Naive thymus-derived CD4-positive, alpha-beta T cell (primary cell): ENCODE measurements at regions not wholly inside any gene's neighbourhood (a gene's known extent, or its start where the extent isn't known, plus 50 kb on each side); places are given as distances from the start of the nearest gene placed in this dataset.

Experiments
- ATAC-seq: fragments of 150-1000 bp; cut with Tn5 transposase; 2 replicates; pipeline ENCODE4 v1.10.0; 2021; ENCODE audit warnings: mild to moderate bottlenecking, moderate library complexity
- CTCF ChIA-PET: fragments of 350-600 bp; sonication (Branson Sonifier 250); formaldehyde crosslinking; loops from one replicate; lab custom pipeline; 2021; ENCODE audit warnings: antibody characterized with exemption; lab: Charles Lee
- POLR2A ChIA-PET: fragments of 350-600 bp; sonication (Branson Sonifier 250); formaldehyde crosslinking; loops from one replicate; lab custom pipeline; 2021; ENCODE audit warnings: antibody characterized with exemption, inconsistent platforms; lab: Charles Lee
- DNase-seq, 9 donors: peaks; one replicate each; pipeline versions ENCODE4 v3.0.0 to v3.0.0-alpha.2; 2020 to 2022; ENCODE audit warnings: mixed read lengths in 1 of 9
- H3K27ac ChIP-seq: one replicate; pipeline ENCODE4 v1.7.0; 2013; ENCODE audit warnings: mild to moderate bottlenecking, low read depth, low read length, moderate library complexity
- H3K27me3 ChIP-seq, 2 donors: one replicate each; pipeline ENCODE4 v1.7.0; 2013; ENCODE audit warnings: low read length in 2 of 2, mild to moderate bottlenecking in 2 of 2, moderate library complexity in 2 of 2; ENCODE audit not compliant: control insufficient read depth in 2 of 2, insufficient read depth in 2 of 2
- H3K36me3 ChIP-seq, 3 experiments: 1 replicate in 2 of 3; 2 replicates in 1 of 3; pipeline ENCODE4 v1.7.0; 2013; ENCODE audit warnings: low read length in 3 of 3, mild to moderate bottlenecking in 3 of 3, moderate library complexity in 1 of 3; ENCODE audit not compliant: insufficient read depth in 3 of 3, control insufficient read depth in 2 of 3
- H3K4me1 ChIP-seq, 2 donors: one replicate each; pipeline ENCODE4 v1.7.0; 2013; ENCODE audit warnings: low read length in 2 of 2, mild to moderate bottlenecking in 2 of 2, moderate library complexity in 1 of 2; ENCODE audit not compliant: control insufficient read depth in 2 of 2, insufficient read depth in 2 of 2
- H3K4me3 ChIP-seq: 2 replicates; pipeline ENCODE4 v1.7.0; 2013; ENCODE audit warnings: mild to moderate bottlenecking, low read length
- H3K9me3 ChIP-seq, 3 experiments: 1 replicate in 2 of 3; 2 replicates in 1 of 3; pipeline ENCODE4 v1.7.0; 2013; ENCODE audit warnings: low read length in 3 of 3; ENCODE audit not compliant: control insufficient read depth in 2 of 3
- H3K27ac Mint-ChIP-seq, 9 donors: one replicate each; pipeline ENCODE4 v1.8.0; 2020 to 2022; ENCODE audit warnings: mixed read lengths in 9 of 9, mild to moderate bottlenecking in 8 of 9, moderate library complexity in 5 of 9, inconsistent platforms in 2 of 9
- H3K27me3 Mint-ChIP-seq, 5 donors: one replicate each; pipeline ENCODE4 v1.8.0; 2021 to 2022; ENCODE audit warnings: mixed read lengths in 5 of 5, mild to moderate bottlenecking in 1 of 5
- H3K36me3 Mint-ChIP-seq, 5 donors: one replicate each; pipeline ENCODE4 v1.8.0; 2020 to 2022; ENCODE audit warnings: mixed read lengths in 5 of 5, mild to moderate bottlenecking in 3 of 5, inconsistent platforms in 1 of 5
- H3K4me1 Mint-ChIP-seq, 7 donors: one replicate each; pipeline ENCODE4 v1.8.0; 2020 to 2022; ENCODE audit warnings: mixed read lengths in 7 of 7, mild to moderate bottlenecking in 3 of 7, inconsistent platforms in 1 of 7
- H3K4me3 Mint-ChIP-seq, 10 donors: one replicate each; pipeline ENCODE4 v1.8.0; 2020 to 2022; ENCODE audit warnings: mild to moderate bottlenecking in 10 of 10, mixed read lengths in 10 of 10, moderate library complexity in 6 of 10, inconsistent platforms in 2 of 10
- H3K9me3 Mint-ChIP-seq, 11 donors: one replicate each; pipeline ENCODE4 v1.8.0; 2020 to 2022; ENCODE audit warnings: mixed read lengths in 11 of 11, mild to moderate bottlenecking in 4 of 11, inconsistent platforms in 1 of 11, moderate library complexity in 1 of 11
- intact Hi-C, 2 donors: fragments of 100-400 bp; cut with micrococcal nuclease; formaldehyde crosslinking; loops; one replicate each; pipeline ENCODE4 v1.15.1; 2023

DNA sequence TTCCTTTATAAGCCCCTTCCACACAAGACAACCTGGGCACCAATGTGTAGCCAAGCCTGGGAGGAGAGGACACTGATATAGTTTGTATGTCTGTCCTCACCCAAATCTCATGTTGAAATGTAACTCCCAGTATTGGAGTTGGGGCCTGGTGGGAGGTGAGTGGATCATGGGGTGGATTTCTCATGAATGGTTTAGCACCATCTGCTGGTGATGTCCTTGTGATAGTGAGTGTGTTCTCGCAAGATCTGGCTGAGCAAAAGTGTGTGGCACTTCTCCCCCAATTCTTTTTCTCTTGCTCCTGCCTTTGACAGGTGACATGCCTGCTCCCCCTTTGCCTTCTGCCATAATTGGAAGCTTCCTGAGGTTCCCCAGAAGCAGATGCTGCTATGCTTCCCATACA is 135.8 kb downstream of the USP31 start:
- no peaks in the 10 kb centered on the region for H3K36me3 ChIP-seq
- H3K4me3 Mint-ChIP-seq = no peak overlapping the region
- no peaks in the 10 kb centered on the region for H3K36me3 Mint-ChIP-seq
- ATAC-seq (no peak), DNase-seq (no peak)
- H3K27ac ChIP-seq = no peak overlapping the region
- no peaks in the 10 kb centered on the region for H3K9me3 Mint-ChIP-seq
- POLR2A ChIA-PET = no interaction called here
- CTCF ChIA-PET = no interaction called here
- no peaks in the 10 kb centered on the region for H3K4me1 Mint-ChIP-seq
- no peak overlapping the region for H3K4me3 ChIP-seq
- H3K27me3 ChIP-seq = no peaks in the 10 kb centered on the region
- H3K9me3 ChIP-seq = no peaks in the 10 kb centered on the region
- no peak overlapping the region for H3K27ac Mint-ChIP-seq
- peaks cover 3 to 27% (median 12%) of the 10 kb centered on the region in 5 donors for H3K27me3 Mint-ChIP-seq
- H3K4me1 ChIP-seq = no peaks in the 10 kb centered on the region
- intact Hi-C loops = no loop called here

DNA sequence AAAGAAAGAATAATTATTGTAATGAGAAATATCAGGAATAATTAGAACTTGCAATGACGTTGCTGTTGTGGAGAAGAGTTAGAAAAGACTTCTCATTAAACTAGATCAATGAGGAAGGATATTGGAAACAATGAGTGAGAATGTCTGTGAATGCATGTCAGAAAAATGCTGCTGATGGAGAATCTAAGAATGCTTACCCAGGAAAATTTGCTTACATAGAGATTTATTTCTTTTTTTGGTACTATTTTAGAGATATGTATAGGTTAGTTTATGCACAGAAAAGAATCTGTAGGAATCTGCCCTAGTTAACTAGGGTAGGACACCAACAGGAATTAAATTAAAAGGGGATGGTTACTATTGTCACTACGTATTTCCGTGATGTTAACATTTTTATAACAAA is 140.2 kb downstream of the USP31 start:
- no peak overlapping the region for H3K27ac Mint-ChIP-seq
- no peaks in the 10 kb centered on the region for H3K4me1 Mint-ChIP-seq
- Histone ChIP-seq H3K4me1 (no peaks in the 10 kb centered on the region), H3K4me3 (no peak overlapping the region), H3K27me3 (no peaks in the 10 kb centered on the region), H3K36me3 (no peaks in the 10 kb centered on the region), H3K27ac (no peak overlapping the region), H3K9me3 (no peaks in the 10 kb centered on the region)
- DNase-seq = no peak
- ChIA-PET CTCF (no interaction called here), POLR2A (no interaction called here)
- peaks cover 0 to 5% (median 0%) of the 10 kb centered on the region in 11 donors for H3K9me3 Mint-ChIP-seq
- intact Hi-C loops = no loop called here
- no peak for ATAC-seq
- H3K27me3 Mint-ChIP-seq = peaks cover 3 to 35% (median 29%) of the 10 kb centered on the region in 5 donors
- H3K4me3 Mint-ChIP-seq = no peak overlapping the region
- H3K36me3 Mint-ChIP-seq = no peaks in the 10 kb centered on the region

- no peaks in the 10 kb centered on the region for H3K4me1 ChIP-seq
- Mint-ChIP-seq H3K4me1 (no peaks in the 10 kb centered on the region), H3K4me3 (no peak overlapping the region), H3K36me3 (no peaks in the 10 kb centered on the region), H3K27ac (no peak overlapping the region), H3K27me3 (peaks cover 3 to 35% (median 32%) of the 10 kb centered on the region in 5 donors), H3K9me3 (peaks cover 0 to 5% (median 0%) of the 10 kb centered on the region in 11 donors)
- ATAC-seq (no peak), DNase-seq (no peak)
- H3K9me3 ChIP-seq = no peaks in the 10 kb centered on the region
- H3K27me3 ChIP-seq = no peaks in the 10 kb centered on the region
- no peaks in the 10 kb centered on the region for H3K36me3 ChIP-seq
- intact Hi-C loops = no loop called here
- no peak overlapping the region for H3K27ac ChIP-seq
- POLR2A ChIA-PET = no interaction called here
- CTCF ChIA-PET = no interaction called here
- no peak overlapping the region for H3K4me3 ChIP-seq
Observed at GRCh38 chr16:23008041-23008440, 141.2 kb downstream of the USP31 start.

GRCh38 chr16:23006380-23006779 is 142.9 kb downstream of the USP31 start:
- CTCF ChIA-PET = no interaction called here
- Mint-ChIP-seq H3K4me1 (no peaks in the 10 kb centered on the region), H3K27ac (no peak overlapping the region), H3K36me3 (no peaks in the 10 kb centered on the region), H3K4me3 (no peak overlapping the region), H3K27me3 (peaks cover 0 to 45% (median 35%) of the 10 kb centered on the region in 5 donors), H3K9me3 (peaks cover 0 to 5% (median 0%) of the 10 kb centered on the region in 11 donors)
- no peak overlapping the region for H3K27ac ChIP-seq
- H3K4me3 ChIP-seq = no peak overlapping the region
- H3K36me3 ChIP-seq = no peaks in the 10 kb centered on the region
- no peaks in the 10 kb centered on the region for H3K9me3 ChIP-seq
- POLR2A ChIA-PET = no interaction called here
- no peaks in the 10 kb centered on the region for H3K27me3 ChIP-seq
- H3K4me1 ChIP-seq = no peaks in the 10 kb centered on the region
- ATAC-seq (no peak), DNase-seq (no peak)
- intact Hi-C loops = no loop called here

DNA sequence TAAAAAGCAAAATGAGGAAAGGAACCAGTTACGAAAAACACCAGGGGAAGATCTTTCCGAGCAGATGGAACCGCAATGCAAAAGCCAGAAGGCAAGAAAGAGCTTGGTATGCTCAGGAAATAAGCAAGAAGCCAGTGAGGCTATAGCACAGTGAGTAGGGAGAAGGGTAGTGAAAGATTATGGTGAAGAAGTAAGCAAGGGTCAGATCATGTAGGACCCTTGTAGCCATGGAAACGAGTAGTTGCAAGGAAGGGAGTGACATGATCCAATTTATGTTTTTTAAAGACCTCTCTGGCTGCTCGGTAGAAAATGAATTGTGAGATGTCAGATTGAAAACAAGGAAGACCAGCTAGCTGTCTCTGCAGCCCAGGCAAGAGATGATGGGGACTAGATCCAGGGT is 143.3 kb downstream of the USP31 start:
- CTCF ChIA-PET = no interaction called here
- no peak overlapping the region for H3K4me3 ChIP-seq
- H3K36me3 Mint-ChIP-seq = no peaks in the 10 kb centered on the region
- no peak overlapping the region for H3K27ac Mint-ChIP-seq
- no peaks in the 10 kb centered on the region for H3K27me3 ChIP-seq
- no peak overlapping the region for H3K27ac ChIP-seq
- H3K36me3 ChIP-seq = no peaks in the 10 kb centered on the region
- no peak for ATAC-seq
- DNase-seq = no peak
- POLR2A ChIA-PET = no interaction called here
- no peak overlapping the region for H3K4me3 Mint-ChIP-seq
- no peaks in the 10 kb centered on the region for H3K4me1 Mint-ChIP-seq
- peaks cover 0 to 48% (median 35%) of the 10 kb centered on the region in 5 donors for H3K27me3 Mint-ChIP-seq
- intact Hi-C loops = no loop called here
- peaks cover 0 to 5% (median 0%) of the 10 kb centered on the region in 11 donors for H3K9me3 Mint-ChIP-seq
- no peaks in the 10 kb centered on the region for H3K9me3 ChIP-seq
- H3K4me1 ChIP-seq = no peaks in the 10 kb centered on the region

DNA sequence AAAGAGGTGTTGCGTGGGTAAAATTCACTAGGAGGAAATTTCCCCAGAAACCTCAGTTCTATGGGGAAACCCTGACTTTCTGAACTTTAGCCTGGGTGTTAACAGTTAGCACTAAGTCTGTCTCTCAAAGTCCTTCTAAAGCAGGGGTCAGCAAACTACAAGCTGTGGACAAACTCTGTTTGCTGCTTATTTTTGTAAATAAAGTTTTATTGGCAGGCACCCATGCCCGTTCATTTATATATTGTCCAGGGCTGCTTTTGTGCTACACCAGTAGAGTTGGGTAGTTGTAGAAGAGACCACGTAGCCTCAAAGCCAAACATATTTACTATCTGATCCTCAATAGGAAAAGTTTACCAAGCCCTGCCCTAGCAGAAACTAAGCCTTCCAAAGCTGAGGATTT is 159.7 kb downstream of the USP31 start:
- Mint-ChIP-seq H3K27ac (no peak overlapping the region), H3K4me3 (no peak overlapping the region), H3K9me3 (peaks cover 0 to 34% (median 10%) of the 10 kb centered on the region in 11 donors), H3K4me1 (no peaks in the 10 kb centered on the region), H3K27me3 (peaks cover 0 to 42% (median 28%) of the 10 kb centered on the region in 5 donors), H3K36me3 (peaks cover 0 to 7% (median 0%) of the 10 kb centered on the region in 5 donors)
- no peaks in the 10 kb centered on the region for H3K4me1 ChIP-seq
- ATAC-seq (no peak), DNase-seq (no peak)
- no peaks in the 10 kb centered on the region for H3K36me3 ChIP-seq
- ChIA-PET POLR2A (no interaction called here), CTCF (no interaction called here)
- intact Hi-C loops = no loop called here
- H3K4me3 ChIP-seq = no peak overlapping the region
- H3K9me3 ChIP-seq = no peaks in the 10 kb centered on the region
- no peak overlapping the region for H3K27ac ChIP-seq
- H3K27me3 ChIP-seq = no peaks in the 10 kb centered on the region

GRCh38 chr16:22983614-22984013 is 165.6 kb downstream of the USP31 start:
- no peak for ATAC-seq

More at GRCh38 chr16:22983614-22984013, 165.6 kb downstream of the USP31 start:
- no peak overlapping the region for H3K27ac ChIP-seq
- no peaks in the 10 kb centered on the region for H3K36me3 ChIP-seq
- H3K9me3 Mint-ChIP-seq = peaks cover 11 to 76% (median 30%) of the 10 kb centered on the region in 11 donors
- no peak overlapping the region for H3K4me3 Mint-ChIP-seq
- intact Hi-C loops = no loop called here
- no peaks in the 10 kb centered on the region for H3K27me3 ChIP-seq
- no peaks in the 10 kb centered on the region for H3K4me1 ChIP-seq
- ChIA-PET CTCF (no interaction called here), POLR2A (no interaction called here)
- no peak for DNase-seq
- H3K9me3 ChIP-seq = peaks cover 0 to 10% (median 5%) of the 10 kb centered on the region in 3 experiments
- H3K4me3 ChIP-seq = no peak overlapping the region
- peaks cover 0 to 30% (median 27%) of the 10 kb centered on the region in 5 donors for H3K27me3 Mint-ChIP-seq
- peaks cover 0 to 10% (median 0%) of the 10 kb centered on the region in 5 donors for H3K36me3 Mint-ChIP-seq
- peaks cover 0 to 2% (median 0%) of the 10 kb centered on the region in 7 donors for H3K4me1 Mint-ChIP-seq
- no peak overlapping the region for H3K27ac Mint-ChIP-seq
